ENCODE measurements at regions not wholly inside any gene's neighbourhood (a gene's known extent, or its start where the extent isn't known, plus 50 kb on each side); places are given as distances from the start of the nearest gene placed in this dataset.

DNA sequence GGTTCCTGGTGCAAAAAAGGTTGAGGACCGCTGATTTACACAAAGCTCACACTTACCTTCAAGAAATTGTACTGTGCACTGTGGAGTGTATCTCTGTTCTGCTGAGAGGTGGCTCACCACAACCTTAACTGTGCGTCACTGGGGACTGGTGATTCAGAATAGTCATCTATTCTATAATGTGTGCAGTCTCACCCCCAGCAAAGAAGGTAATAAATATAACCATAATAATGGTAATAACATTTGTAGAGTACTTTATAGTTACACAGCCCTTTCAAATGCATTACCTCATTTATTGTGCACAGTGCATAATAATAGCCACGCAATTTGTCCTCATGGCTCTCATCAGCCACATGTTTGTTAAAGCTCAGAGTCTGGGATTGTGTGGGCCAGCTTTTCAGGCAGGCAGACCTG, 59.4 kb upstream of the DUSP10 start:
- H3K4me3 ChIP-seq (ENCODE audit: control insufficient read depth, low read depth, low read length) = no peak overlapping the region
- TF ChIP-seq, protein P1, sequence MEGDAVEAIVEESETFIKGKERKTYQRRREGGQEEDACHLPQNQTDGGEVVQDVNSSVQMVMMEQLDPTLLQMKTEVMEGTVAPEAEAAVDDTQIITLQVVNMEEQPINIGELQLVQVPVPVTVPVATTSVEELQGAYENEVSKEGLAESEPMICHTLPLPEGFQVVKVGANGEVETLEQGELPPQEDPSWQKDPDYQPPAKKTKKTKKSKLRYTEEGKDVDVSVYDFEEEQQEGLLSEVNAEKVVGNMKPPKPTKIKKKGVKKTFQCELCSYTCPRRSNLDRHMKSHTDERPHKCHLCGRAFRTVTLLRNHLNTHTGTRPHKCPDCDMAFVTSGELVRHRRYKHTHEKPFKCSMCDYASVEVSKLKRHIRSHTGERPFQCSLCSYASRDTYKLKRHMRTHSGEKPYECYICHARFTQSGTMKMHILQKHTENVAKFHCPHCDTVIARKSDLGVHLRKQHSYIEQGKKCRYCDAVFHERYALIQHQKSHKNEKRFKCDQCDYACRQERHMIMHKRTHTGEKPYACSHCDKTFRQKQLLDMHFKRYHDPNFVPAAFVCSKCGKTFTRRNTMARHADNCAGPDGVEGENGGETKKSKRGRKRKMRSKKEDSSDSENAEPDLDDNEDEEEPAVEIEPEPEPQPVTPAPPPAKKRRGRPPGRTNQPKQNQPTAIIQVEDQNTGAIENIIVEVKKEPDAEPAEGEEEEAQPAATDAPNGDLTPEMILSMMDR (conservative IDR thresholded peaks at IDR 0.05; ENCODE audit: control insufficient read depth, insufficient read depth, low read depth, low read length) = no peak
- DNase-seq (ENCODE audit: low read depth) = peak; percentile 8

GRCh38 chr1:221800831-221801230, 58.9 kb upstream of the DUSP10 start:
- DNase-seq (ENCODE audit: low read depth) = no peak
- H3K4me3 ChIP-seq (ENCODE audit: control insufficient read depth, low read depth, low read length) = no peak overlapping the region
- TF ChIP-seq, protein P1 (conservative IDR thresholded peaks at IDR 0.05; ENCODE audit: control insufficient read depth, insufficient read depth, low read depth, low read length) = no peak

- no peak for DNase-seq (ENCODE audit: low read depth)
- TF ChIP-seq, protein P1 (conservative IDR thresholded peaks at IDR 0.05; ENCODE audit: control insufficient read depth, insufficient read depth, low read depth, low read length) = no peak
- no peak overlapping the region for H3K4me3 ChIP-seq (ENCODE audit: control insufficient read depth, low read depth, low read length)
Observed at GRCh38 chr1:221797506-221797905, 55.6 kb upstream of the DUSP10 start.

- TF ChIP-seq, protein P1 (conservative IDR thresholded peaks at IDR 0.05; ENCODE audit: control insufficient read depth, insufficient read depth, low read depth, low read length) = no peak
- no peak overlapping the region for H3K4me3 ChIP-seq (ENCODE audit: control insufficient read depth, low read depth, low read length)
- no peak for DNase-seq (ENCODE audit: low read depth)
Observed at GRCh38 chr1:221796700-221797099, 54.8 kb upstream of the DUSP10 start.

DNA sequence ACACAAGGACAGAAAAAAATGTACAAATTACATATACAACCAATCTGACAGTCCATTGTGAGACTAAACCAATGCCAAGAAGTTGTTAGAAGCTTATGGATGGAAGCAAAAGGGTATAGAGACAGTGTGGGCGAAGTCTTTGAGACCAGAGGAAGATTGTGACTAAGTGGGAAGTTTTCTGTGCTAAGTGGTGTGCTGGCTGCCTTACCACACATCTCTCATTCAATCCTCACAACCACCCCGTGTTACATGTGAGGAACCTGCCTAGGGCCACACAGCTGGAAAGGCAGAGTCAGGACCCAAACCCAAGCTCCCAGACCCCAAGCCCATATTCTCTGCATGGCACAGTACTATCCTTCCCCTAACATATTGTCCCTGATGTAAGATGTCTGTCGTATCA, 53.5 kb upstream of the DUSP10 start:
- TF ChIP-seq, protein P1 (conservative IDR thresholded peaks at IDR 0.05; ENCODE audit: control insufficient read depth, insufficient read depth, low read depth, low read length) = no peak
- no peak for DNase-seq (ENCODE audit: low read depth)
- no peak overlapping the region for H3K4me3 ChIP-seq (ENCODE audit: control insufficient read depth, low read depth, low read length)

GRCh38 chr1:221794935-221795334, 53.0 kb upstream of the DUSP10 start:
- no peak overlapping the region for H3K4me3 ChIP-seq (ENCODE audit: control insufficient read depth, low read depth, low read length)
- no peak for DNase-seq (ENCODE audit: low read depth)
- TF ChIP-seq, protein P1 (conservative IDR thresholded peaks at IDR 0.05; ENCODE audit: control insufficient read depth, insufficient read depth, low read depth, low read length) = no peak

DNA sequence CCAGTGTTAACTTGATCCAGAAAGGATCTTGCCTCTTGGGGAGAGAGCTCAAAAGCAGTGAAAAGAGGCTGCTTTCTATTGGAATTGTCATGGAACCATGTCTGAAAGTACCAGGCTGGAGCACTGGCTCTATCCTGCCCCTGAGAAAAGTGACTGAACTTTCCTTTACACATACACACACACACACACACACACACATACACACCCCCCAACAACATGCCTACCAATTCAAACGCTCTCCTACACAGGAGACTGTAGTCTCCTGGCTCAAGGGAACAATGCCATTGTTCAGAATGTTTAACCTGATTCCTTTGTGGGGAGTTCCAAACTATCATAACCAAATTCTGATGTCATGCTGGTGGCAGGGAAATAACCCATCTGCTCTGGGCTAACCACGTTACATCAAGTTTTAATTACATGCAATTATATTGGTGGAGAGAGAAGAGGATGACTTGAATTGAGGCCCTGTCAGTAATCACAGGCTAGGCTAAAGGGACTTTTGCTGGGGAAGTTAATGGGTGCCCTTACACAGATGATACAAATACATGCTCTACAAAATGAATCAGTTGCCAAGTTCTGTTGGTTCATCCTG, 52.3 kb upstream of the DUSP10 start:
- DNase-seq (ENCODE audit: low read depth) = peak; percentile 42

More for the DNA sequence above, 52.3 kb upstream of the DUSP10 start:
- no peak overlapping the region for H3K4me3 ChIP-seq (ENCODE audit: control insufficient read depth, low read depth, low read length)
- TF ChIP-seq, protein P1 (conservative IDR thresholded peaks at IDR 0.05; ENCODE audit: control insufficient read depth, insufficient read depth, low read depth, low read length) = no peak

Measured in fibroblast of mammary gland (primary cell).